Stimulated activated CD4-positive, alpha-beta T cell treated with anti-CD3 and anti-CD28 coated beads, Interleukin-2, amount 100 ng/mL, for 4 hours (primary cell): ENCODE measurements at regions not wholly inside any gene's neighbourhood (a gene's known extent, or its start where the extent isn't known, plus 50 kb on each side); places are given as distances from the start of the nearest gene placed in this dataset.
A peak's percentile ranks its signal among the peaks of the same experiment; 100 is the strongest.
"Not testable (repeated sequence)": the region's sequence is repeated elsewhere in the genome, so short reads cannot be mapped to it uniquely, and the experiment has no call there.

ENCODE experiments used
- DNase-seq: peaks from one replicate; pipeline ENCODE4 v3.0.0-alpha.2; 2020; ENCODE audit warnings: low read depth

DNA sequence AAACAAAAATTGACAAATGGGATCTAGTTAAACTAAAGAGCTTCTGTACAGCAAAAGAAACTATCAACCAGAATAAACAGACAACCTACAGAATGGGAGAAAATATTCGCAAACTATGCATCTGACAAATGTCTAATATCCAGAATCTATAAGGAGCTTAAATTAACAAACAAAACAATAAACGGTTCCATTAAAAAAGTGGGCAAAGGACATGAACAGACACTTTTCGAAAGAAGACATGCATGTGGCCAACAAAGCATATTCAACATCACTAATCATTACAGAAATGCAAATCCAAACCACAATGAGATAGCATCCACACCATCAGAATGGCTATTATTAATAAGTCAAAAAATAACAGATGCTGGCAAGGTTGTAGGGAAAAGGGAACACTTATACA lies 50.5 kb upstream of the MED13L start:
- DNase-seq = not testable (repeated sequence)

DNA sequence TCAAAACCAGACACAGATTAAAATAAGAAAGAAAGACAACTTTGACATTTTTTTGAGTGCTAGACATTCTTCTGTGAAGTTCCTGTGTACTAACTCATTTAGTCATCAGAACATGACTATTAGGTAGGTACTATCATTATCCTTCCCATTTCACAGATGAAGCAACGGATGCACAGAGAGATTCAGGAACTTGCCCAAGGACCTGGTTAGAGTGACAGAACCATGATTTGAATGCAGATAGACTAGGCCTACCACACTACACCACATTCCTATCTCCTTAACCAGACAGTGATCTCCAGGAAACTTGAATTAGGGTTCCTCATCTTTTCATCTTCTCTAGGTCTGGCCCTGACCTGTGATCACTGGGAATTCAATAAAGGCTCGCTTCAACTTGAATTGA lies 54.4 kb upstream of the MED13L start:
- no peak for DNase-seq

DNA sequence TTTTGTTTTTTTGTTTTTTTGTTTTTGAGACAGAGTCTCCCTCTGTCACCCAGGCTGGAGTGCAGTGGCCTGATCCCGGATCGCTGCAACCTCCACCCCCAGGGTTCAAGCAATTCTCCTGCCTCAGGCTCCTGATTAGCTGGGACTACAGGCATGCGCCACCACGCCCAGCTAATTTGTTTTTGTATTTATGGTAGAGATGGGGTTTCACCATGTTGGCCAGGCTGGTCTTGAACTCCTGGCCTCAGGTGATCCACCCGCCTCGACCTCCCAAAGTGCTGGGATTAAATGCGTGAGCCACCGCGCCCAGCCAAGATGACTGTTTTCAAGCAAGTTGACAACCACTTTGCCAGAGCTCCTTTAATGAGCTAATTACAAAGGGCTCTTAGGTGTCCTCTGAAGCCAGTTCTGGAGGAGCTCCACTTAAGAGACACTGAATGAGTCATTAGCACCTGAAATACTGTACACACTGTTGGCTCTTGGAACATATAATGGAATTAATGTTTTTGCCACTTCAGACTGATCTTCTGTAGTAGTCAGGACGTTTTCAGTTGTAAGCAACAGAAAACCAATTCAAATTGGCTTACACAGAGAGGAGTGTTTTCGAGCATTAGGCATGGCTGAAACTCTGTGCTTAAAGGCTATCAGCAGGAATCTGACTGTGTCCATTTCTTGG lies 55.4 kb upstream of the MED13L start:
- no peak for DNase-seq

DNA sequence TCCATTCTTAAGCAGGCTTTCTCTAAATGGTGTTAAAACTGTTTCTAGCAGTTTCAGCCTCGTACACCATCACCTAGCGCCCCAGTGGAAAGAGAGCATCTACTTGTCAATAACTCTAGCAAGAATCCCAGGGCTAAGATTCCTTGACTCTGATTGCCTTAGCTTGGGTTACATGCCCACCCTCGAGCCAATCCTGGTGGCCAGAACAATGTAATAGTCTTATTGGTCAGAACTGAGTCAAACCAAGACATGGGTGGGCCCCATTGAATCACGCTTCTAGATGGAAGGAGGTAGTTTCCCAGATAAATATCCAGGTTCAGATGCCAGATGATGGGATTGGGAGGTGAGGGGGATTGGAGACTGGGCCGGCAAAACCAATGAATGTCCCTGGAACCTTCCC lies 55.9 kb upstream of the MED13L start:
- no peak for DNase-seq

DNA sequence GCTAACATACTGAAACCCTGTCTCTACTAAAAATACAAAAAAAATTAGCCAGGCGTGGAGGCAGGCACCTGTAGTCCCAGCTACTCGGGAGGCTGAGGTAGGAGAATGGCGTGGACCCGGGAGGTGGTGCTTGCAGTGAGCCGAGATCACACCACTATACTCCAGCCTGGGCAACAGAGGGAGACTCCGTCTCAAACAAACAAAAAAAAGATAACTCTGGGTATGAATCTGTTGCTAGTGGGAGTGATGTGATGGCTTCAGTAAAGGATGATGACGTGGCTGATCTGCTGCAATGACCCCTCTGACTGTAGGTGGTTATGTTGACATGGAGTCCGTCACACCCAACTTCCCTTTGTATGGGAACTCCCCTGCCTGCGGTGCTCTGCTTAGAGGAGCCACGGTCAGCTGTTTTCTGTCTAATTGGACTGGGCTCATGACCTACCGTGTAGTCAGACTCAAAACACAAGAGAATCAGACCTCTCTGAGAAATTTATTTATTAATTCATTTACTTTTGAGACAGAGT lies 59.1 kb upstream of the MED13L start:
- DNase-seq = no peak

DNA sequence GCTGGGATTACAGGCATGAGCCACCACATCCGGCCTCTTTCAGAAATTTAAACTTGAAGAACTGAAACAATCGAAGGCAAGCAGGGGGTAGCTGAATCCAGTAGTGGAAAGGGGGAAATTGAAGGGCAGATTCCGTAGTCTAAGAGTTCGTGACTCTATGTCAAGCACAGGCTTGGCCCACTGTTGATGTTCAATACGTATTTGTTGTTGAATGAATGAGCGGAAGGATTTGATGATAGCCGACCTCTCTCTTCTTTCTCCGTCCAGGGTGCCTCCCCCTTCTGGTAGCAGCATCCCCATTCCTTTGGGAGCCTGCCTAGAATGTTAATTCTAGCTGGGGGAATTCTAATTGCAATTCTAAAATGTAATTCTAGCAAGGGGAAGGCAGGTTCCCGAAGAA lies 59.8 kb upstream of the MED13L start:
- DNase-seq = no peak

DNA sequence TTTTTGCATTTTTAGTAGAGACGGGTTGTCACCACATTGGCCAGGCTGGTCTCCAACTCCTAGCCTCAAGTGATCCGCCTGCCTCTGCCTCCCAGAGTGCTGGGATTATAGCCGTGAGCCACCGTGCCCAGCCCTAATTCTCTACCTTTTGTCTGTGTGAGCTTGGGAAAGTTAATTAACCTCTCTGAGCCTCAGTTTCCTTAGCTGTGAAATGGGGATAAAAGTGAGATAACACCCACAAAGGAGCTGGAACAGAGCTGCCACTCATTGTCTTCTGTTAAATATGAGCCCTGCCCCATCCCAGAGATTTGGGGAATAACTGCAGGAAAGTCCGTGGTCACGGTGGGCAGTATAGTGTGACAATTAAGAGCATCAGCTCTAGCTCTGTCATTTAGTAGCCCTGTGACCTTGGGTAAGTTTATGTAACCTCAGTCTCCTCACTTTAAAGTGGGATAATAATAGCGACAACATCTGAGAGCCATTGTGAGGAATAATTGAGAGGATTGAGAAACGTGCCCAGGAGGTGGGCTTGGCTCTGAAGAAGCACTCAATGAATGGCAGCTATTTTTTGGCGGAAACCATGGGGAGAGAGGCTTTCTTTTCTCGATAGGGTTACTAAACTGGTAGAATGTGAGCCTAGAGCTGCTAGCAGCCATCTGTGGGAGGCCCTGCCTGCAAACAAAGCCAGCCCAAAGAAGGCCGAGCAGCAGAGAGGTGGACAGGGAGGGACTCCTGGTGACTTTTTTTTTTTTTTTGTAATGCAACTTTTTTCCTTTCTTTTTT lies 60.8 kb upstream of the MED13L start:
- no peak for DNase-seq

DNA sequence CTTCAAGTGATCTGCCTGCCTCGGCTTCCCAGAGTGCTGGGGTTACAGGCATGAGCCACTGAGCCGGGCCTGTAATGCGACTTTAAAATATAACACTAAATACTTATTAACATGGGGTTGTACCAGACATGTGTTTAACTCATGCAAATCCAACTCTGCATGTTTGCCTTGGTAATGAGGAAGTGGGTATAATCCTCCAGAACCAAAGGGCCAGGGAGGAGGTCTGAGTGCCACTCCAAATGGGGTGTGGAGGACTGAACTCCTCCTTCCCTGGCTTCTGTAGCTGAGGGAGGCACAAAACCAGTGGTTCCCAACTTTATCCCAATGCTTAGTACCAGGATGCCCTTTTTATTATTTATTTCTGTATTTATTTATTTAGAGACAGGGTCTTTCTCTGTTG lies 61.6 kb upstream of the MED13L start:
- DNase-seq = no peak

DNA sequence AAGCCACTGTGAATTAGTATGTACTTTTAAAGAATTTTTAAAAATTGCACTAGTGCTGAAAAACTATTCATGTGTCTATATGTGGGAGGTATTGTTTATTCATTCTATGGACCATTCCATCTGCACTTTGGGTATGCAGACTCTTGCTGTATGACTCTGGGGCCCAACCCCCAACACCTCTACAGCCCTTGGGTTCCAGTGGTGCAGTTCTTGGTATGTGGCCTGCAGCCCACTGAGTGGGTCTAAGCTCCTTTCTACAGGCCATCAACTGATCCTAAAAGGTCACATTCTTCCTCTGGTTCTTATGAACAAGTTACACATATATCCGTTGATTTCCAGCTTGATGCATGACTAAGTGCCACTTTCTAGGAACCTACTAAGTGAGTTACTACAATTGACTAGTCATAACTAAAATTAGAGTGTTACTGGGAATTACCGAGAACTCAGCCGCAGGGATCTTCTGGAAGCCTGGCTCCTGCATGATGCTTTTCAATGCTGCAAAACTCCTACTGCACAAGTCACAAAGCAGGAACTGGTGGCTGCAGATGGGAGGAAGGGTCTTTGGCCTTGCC lies 62.4 kb upstream of the MED13L start:
- DNase-seq = no peak

DNA sequence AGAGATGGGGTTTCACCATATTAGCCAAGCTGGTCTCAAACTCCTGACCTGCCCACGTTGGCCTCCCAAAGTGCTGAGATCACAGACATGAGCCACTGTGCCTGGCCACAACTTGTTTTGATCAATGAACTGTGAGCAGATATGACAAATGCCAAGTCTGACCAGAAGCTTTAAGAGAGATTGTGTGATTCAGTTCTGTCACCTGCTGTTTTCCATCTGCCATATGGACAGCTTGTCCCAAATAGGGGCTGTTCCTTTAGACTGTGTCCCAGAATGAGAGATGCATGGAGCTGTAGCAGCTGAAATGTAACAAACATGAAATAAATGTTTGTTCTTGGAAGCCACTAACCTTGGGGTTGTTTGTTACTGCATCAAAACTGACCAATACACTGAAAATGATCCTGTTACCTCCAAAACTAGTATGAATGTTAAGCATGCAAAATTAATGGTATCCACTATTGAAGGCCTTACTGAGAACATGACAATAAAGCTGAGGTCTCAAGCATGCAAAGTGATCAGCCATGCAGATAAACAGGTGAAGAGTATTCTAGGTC lies 65.9 kb upstream of the MED13L start:
- DNase-seq = no peak

DNA sequence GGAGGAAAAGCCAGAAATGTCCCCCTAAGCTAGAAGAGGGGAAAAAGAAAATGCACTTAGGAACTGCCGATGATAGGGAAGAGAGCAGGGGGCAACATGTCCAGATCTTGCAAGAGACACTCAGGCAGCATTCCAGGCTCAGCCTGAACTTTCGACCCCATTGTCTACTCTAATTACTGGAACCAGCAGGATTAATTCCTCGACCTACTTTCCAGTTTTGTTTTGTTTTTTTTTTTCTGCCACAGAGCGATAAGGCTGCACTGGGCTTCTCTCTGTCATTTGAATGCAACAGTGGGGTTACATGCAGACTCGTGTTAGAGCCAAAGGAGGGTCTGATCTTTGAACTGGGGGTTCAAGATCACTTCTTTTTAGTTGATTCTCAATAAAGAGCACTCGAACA lies 68.7 kb upstream of the MED13L start:
- DNase-seq = no peak

DNA sequence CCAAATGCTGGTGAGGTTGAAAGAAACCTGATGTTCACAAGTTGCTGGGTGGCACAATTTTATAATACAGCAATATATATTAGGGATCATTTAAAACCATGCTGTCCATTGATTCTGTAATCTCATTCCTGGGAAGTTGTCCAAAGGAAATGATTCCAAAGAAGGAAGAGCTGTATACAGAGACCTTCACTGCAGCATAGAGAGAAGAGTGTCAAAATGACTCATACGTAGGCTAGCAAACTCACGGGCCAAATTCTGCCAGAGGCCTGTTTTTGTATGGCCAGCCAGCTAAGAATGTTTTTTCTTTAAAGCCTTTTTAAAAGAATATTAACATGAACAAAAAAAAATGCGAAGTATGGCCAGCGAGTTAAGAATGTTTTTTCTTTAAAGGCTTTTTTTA lies 69.2 kb upstream of the MED13L start:
- DNase-seq = no peak

DNA sequence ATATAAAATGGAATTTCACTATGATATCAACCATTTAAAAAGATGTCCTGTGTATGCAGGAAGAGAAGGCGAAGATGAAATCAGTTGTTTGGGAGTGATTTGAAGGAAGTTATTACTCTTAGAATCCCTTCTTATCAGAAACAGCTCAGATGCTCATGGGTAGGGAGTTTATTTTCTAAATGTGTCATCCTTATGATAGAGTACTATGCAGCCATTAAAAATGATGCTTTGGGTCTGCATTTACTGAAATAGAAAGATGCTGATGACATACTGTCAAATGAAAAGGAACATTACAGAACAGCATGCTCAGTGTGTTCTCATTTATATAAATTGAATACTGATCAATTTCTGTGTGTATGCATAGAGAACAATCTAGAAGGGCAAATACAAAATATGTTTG lies 69.8 kb upstream of the MED13L start:
- DNase-seq = no peak

DNA sequence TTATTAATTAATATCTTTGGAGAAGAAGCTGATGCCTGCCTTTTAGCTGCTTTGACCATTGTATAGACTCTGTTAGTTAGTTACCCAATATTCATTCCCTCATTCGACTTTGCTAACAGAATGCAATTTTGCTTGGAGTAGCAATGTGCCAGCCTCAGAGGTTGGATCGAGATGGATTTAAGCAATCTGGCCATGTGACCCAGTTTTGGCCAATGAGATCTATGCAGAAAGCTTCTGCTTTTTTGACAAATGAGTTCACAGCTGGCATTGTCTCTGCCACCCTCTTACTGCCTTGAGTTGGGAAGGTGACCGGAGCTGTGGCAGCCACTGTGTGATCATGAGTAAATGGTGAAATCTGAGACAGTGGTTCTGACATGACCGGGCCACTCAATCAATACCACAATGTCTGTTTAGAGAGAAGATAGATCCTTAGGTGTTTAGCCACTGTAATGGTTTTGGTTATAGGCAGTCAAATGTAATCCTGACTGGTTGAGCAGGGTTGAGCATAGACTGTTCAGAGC lies 74.9 kb upstream of the MED13L start:
- DNase-seq = no peak

DNA sequence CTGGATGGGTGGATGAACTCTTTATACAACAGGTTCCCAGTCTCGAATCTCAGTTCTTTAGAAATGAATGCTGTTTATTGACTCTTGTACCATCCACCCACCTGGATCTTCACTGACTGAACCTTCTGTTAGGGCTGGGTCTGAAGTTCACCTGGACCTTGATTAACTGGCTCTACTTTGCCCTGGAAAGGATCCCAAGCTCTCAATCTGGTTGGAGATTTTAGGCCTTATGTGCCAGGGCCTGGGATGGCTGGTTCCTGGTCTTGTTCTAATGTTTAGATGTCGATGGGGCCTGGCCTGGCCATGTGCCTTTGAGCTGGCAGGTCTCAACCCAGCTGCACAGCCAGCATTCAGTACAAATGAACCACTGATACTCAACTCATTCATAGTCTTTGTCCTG lies 76.5 kb upstream of the MED13L start:
- no peak for DNase-seq

DNA sequence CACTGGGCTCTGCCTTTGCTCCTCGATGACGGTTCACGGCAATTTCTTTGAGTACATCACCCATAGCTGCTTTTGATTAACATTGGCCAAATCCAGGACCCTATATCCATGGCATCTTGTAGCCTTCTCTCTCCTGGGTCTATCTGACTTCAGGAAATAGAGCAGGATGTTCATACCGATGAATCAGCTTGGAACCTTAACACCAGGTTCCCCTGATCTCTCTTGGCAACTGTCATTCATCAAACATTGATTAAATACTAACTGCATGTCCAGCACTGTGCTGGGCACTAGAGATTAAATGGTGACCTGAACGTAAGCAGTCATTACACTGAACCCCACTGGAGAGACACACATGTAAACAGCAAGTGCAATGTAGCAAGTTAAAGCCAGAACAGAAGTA lies 77.0 kb upstream of the MED13L start:
- DNase-seq = no peak

DNA sequence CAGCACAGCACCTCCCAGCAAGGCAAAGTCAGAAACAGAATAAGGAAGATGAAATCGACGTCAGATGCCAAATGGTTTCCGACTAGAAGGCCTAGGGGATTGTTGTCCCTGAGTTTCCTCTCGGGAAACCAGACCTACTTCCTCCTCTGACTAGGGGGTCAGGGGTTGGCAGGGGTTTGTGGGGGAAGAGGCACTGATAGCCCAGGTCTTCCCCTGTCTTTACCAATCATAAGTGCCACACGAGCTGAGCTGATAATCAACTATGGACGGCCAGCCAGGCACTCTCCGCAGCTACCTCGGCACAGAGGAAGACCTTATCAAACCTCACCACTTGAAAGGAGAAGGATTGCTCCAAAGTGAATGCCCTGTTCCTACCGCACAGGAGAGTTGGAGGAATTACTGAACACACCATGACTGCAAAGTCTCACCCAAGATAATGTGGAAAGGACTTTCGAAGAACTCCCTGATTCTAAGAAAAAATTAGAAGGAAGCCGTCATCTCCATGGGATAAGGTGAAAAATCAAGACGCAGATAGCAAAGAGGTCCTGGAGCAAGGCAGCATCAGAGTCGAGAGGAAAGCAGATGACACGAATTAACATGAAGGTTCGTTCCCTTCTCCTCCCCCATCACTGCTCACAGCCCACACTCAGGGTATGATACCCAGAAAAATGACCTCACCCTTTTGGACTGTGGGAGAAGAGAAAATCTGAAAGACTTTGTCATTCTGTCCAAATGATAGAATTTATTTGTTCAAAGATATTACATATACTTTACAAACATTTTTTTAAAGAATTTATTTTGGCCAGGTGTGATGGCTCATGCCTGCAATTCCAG lies 77.7 kb upstream of the MED13L start:
- DNase-seq = no peak

DNA sequence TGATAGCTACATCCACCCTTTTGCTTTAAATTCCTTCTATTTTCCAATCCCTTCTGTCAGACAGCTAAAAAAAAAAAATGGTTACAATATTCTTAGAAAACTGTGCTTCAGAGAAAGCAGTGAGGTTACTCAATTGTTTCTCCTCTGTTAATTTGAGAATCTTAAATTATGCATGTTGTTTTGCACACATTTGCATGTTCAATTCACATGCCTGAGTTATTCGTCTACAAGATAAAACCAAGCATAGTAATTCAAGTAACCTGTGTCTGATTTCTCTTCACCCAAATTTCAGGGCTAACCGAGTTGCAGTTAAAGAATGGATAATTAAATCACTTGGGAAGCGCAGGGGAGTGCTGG lies 81.0 kb upstream of the MED13L start:
- DNase-seq = no peak

DNA sequence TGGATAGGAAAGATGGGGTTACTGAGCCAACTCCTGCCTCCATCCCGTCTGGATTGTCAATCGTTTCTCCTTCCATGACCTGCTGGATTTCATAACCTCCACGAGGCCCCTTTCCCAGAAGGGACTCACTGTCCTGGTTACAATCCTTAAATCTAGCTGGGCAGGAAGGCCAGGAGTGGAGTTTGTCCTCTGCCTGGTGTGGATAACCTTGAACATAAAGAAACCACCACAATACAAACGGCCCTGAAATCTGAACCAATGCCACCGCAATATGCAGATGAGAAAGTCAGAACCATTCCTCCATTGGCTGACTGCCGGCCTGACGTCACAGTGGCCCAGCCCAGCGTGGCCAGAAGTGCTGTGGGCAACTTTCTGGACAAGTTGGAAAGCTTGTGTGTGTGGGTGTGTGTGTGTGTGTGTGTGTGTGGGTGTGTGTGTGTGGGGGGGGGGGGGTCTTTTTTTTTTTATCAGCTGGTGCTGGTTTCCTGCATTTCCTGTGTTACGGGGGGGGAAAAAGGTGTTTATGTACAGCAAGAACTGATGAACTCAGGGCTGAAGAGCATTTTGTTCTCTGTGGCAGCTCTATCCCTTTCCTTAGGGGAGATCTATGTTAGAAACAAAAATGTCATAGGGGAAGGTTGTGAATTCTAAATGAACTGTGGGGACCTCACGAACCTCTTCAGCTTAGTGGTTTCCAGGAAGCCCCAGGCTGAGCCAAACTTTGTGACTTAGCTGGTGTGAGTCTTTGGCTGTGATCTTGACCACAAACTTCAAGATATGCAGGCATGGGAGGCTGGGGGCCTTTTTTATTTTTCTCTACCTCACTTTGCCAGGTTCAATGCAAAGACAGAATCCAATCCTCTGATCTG lies 81.6 kb upstream of the MED13L start:
- DNase-seq = peak; percentile 48

DNA sequence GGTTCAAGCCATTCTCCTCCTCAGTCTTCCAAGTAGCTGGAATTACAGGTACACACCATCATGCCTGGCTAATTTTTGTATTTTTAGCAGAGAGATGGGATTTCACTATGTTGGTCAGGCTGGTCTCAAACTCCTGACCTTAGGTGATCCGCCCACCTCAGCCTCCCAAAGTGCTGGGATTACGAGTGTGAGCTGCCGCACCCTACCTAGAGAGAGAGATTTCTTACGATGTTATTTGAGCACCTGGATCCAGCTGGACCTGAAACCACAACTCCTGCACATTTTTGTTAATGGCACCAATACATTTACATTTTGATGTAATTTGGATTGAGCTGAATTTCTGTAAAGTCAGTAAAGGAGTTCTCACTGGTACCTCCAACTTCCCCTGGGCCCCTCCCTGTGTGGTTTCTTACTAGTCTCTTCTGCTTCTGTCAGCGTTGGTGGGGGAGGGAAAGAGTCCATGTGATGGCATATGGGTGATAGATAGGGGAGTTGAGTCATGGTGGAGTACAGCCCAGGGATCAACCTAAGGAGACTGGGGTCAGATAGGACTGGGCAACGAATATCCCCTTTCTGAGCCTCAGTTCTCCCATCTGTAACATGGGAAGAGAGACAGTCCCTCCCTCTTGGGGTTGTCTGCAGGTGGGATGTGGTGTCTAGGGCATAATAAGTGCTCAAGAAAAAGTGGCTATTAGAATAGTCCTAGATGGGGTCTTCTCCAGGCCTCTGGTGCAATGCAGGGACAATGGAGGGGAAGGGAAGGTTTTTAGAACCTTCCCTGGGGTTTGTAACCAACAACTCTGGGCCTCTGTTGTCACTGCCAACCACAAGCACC lies 83.3 kb upstream of the MED13L start:
- DNase-seq = no peak
